Adrenal gland (tissue), 9 donors: ENCODE measurements at regions not wholly inside any gene's neighbourhood (a gene's known extent, or its start where the extent isn't known, plus 50 kb on each side); places are given as distances from the start of the nearest gene placed in this dataset.
A peak's percentile ranks its signal among the peaks of the same experiment; 100 is the strongest.

Source experiments
- DNase-seq, 7 donors: peaks; one replicate each; pipeline ENCODE4 v3.0.0-alpha.2; 2019 to 2020
- H3K27ac ChIP-seq, 5 donors: fragments of 200-600 bp; sonication (generic) in 4 of 5; 1 replicate in 3 of 5; 2 replicates in 2 of 5; pipeline versions ENCODE4 v1.5.1 to v1.8.0; 2016 to 2020; ENCODE audit warnings: mild to moderate bottlenecking in 1 of 5
- H3K27me3 ChIP-seq: fragments of 200-600 bp; 2 replicates; pipeline ENCODE4 v1.8.0; 2021
- H3K36me3 ChIP-seq, 2 donors: fragments of 200-600 bp; replicated peaks in 1 of 2; 1 replicate in 1 of 2; 2 replicates in 1 of 2; pipeline versions ENCODE4 v1.5.1 to v1.8.0; 2018 to 2022
- H3K4me1 ChIP-seq, 2 donors: fragments of 200-600 bp; replicated peaks in 1 of 2; 1 replicate in 1 of 2; 2 replicates in 1 of 2; pipeline versions ENCODE4 v1.5.1 to v1.8.0; 2018 to 2021
- H3K4me3 ChIP-seq, 4 donors: fragments of 200-600 bp; sonication (generic) in 3 of 4; one replicate each; pipeline ENCODE4 v1.5.1; 2016 to 2018
- H3K9me3 ChIP-seq, 3 donors: fragments of 200-600 bp; sonication (generic) in 1 of 3; replicated peaks in 1 of 3; 1 replicate in 2 of 3; 2 replicates in 1 of 3; pipeline versions ENCODE4 v1.5.1 to v1.8.0; 2016 to 2021
- CTCF ChIP-seq, 6 experiments: fragments of 450-650 bp in 4 of 6; fragments of 200-600 bp in 2 of 6; sonication (generic) in 1 of 6; IDR thresholded peaks; 1 replicate in 5 of 6; 2 replicates in 1 of 6; pipeline versions ENCODE4 v1.5.1 to v1.8.0; 2016 to 2021; ENCODE audit warnings: antibody characterized with exemption in 6 of 6, mild to moderate bottlenecking in 2 of 6, moderate library complexity in 1 of 6
- POLR2A ChIP-seq, 2 donors: fragments of 450-650 bp; IDR thresholded peaks; one replicate each; pipeline ENCODE4 v1.6.1; 2017; ENCODE audit warnings: antibody characterized with exemption in 2 of 2, mild to moderate bottlenecking in 2 of 2, moderate library complexity in 1 of 2
- WGBS, 4 donors: extraction: QIAGEN DNeasy Blood & Tissue Kit in 2 of 4; methylation state at CpG; one replicate each; pipeline versions ENCODE4 v1.1.5 to v1.1.7; 2013 to 2017; 5-methylcytosine and 5-hydroxymethylcytosine counted together
- intact Hi-C, 2 donors: fragments of 100-400 bp; cut with DNase I; formaldehyde crosslinking; loops; one replicate each; pipeline versions ENCODE4 v1.14.1 to v1.15.0; 2022 to 2023
- donor health status: healthy with polysubstance abuse.
- donor health status: Bipolar disorder and iron deficiency.
- donor health status: DM: yes; HTN: yes; CAD: no.
- donor health status: DM: no; HTN: no; CAD: no.
- donor health status: DM: no; HTN: no; CAD: no.

- intact Hi-C loops = no loop called here
- 73 to 90% (median 80%) methylated on average over 6 of the region's 6 CpGs for WGBS, 4 donors
- no peak overlapping the region for H3K4me3 ChIP-seq
- no peak for DNase-seq
- no peak overlapping the region for H3K27ac ChIP-seq
- no peaks in the 10 kb centered on the region for H3K4me1 ChIP-seq
- H3K27me3 ChIP-seq = no peaks in the 10 kb centered on the region
- TF ChIP-seq CTCF (IDR thresholded peaks at IDR 0.05) = no peak
- no peak for TF ChIP-seq POLR2A (IDR thresholded peaks at IDR 0.05)
- no peaks in the 10 kb centered on the region for H3K9me3 ChIP-seq
- no peaks in the 10 kb centered on the region for H3K36me3 ChIP-seq
Observed at GRCh38 chr14:98249057-98249456, 1022.9 kb downstream of the BCL11B start.

GRCh38 chr14:98249476-98249875 lies 1022.5 kb downstream of the BCL11B start:
- Histone ChIP-seq H3K4me1 (no peaks in the 10 kb centered on the region), H3K9me3 (no peaks in the 10 kb centered on the region), H3K27me3 (no peaks in the 10 kb centered on the region), H3K27ac (no peak overlapping the region), H3K4me3 (no peak overlapping the region), H3K36me3 (no peaks in the 10 kb centered on the region)
- DNase-seq = no peak
- TF ChIP-seq CTCF (IDR thresholded peaks at IDR 0.05) (no peak), POLR2A (IDR thresholded peaks at IDR 0.05) (no peak)
- intact Hi-C loops = no loop called here
- WGBS, 4 donors = 44 to 62% (median 55%) methylated on average over 2 of the region's 2 CpGs

- no peak overlapping the region for H3K27ac ChIP-seq
- H3K4me1 ChIP-seq = no peaks in the 10 kb centered on the region
- H3K9me3 ChIP-seq = no peaks in the 10 kb centered on the region
- intact Hi-C loops = no loop called here
- no peaks in the 10 kb centered on the region for H3K36me3 ChIP-seq
- WGBS, 4 donors = 25 to 47% (median 30%) methylated on average over 1 of the region's 1 CpG
- no peaks in the 10 kb centered on the region for H3K27me3 ChIP-seq
- no peak overlapping the region for H3K4me3 ChIP-seq
- DNase-seq = peak in 4 of 7 donors; percentile 19 to 57 (median 32)
- TF ChIP-seq CTCF (IDR thresholded peaks at IDR 0.05) (no peak), POLR2A (IDR thresholded peaks at IDR 0.05) (no peak)
Observed at GRCh38 chr14:98252820-98253219, 1019.2 kb downstream of the BCL11B start.

GRCh38 chr14:98259881-98260280 lies 1012.1 kb downstream of the BCL11B start:
- Histone ChIP-seq H3K4me1 (no peaks in the 10 kb centered on the region), H3K4me3 (no peak overlapping the region), H3K27me3 (no peaks in the 10 kb centered on the region), H3K27ac (no peak overlapping the region), H3K36me3 (no peaks in the 10 kb centered on the region), H3K9me3 (no peaks in the 10 kb centered on the region)
- no peak for DNase-seq
- WGBS, 4 donors = 76 to 83% (median 78%) methylated on average over 4 of the region's 4 CpGs
- TF ChIP-seq POLR2A (IDR thresholded peaks at IDR 0.05) (no peak), CTCF (IDR thresholded peaks at IDR 0.05) (no peak)
- intact Hi-C loops = no loop called here
